Transverse colon (tissue), 3 donors: ENCODE measurements at regions not wholly inside any gene's neighbourhood (a gene's known extent, or its start where the extent isn't known, plus 50 kb on each side); places are given as distances from the start of the nearest gene placed in this dataset.

Source experiments
- CTCF ChIP-seq, 5 experiments: fragments of 200-600 bp in 3 of 5; fragments of 450-650 bp in 2 of 5; sonication (generic) in 3 of 5; IDR thresholded peaks; 1 replicate in 2 of 5; 2 replicates in 3 of 5; pipeline ENCODE4 v1.5.1; 2016 to 2017; ENCODE audit warnings: antibody characterized with exemption in 5 of 5, inconsistent platforms in 3 of 5, mild to moderate bottlenecking in 2 of 5, moderate library complexity in 1 of 5
- EP300 ChIP-seq: sonication (generic); formaldehyde crosslinking; IDR thresholded peaks from one replicate; pipeline ENCODE4 v1.6.1; 2017; ENCODE audit warnings: antibody characterized with exemption, low read depth

- TF ChIP-seq EP300 = no peak
- no peak for TF ChIP-seq CTCF (IDR thresholded peaks at IDR 0.05)
These were observed 653.7 kb downstream of the METTL4 start for GRCh38 chr18:1917569-1917968.
